NB4 (cell line): ENCODE measurements at regions not wholly inside any gene's neighbourhood (a gene's known extent, or its start where the extent isn't known, plus 50 kb on each side); places are given as distances from the start of the nearest gene placed in this dataset.

Experiments used
- CTCF ChIP-seq: IDR thresholded peaks from one replicate; pipeline ENCODE4 v1.5.1; 2012; ENCODE audit warnings: low read depth, low read length
- POLR2A ChIP-seq: IDR thresholded peaks from 2 replicates; pipeline ENCODE4 v1.6.1; 2011; ENCODE audit warnings: mild to moderate bottlenecking; ENCODE audit not compliant: insufficient read length; ENCODE audit errors: extremely low read depth
- TF ChIP-seq, protein P1 (sequence below): IDR thresholded peaks from 2 replicates; pipeline ENCODE4 v1.6.1; 2011; ENCODE audit warnings: low read depth, low read length

- TF ChIP-seq CTCF (no peak), POLR2A (no peak)
- TF ChIP-seq, protein P1, sequence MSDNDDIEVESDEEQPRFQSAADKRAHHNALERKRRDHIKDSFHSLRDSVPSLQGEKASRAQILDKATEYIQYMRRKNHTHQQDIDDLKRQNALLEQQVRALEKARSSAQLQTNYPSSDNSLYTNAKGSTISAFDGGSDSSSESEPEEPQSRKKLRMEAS = no peak
These were observed 1560.4 kb upstream of the TENM3 start for GRCh38 chr4:180682776-180683175.
